GM12892 (cell line): ENCODE measurements at regions not wholly inside any gene's neighbourhood (a gene's known extent, or its start where the extent isn't known, plus 50 kb on each side); places are given as distances from the start of the nearest gene placed in this dataset.

ENCODE experiments used
- POLR2A ChIP-seq: IDR thresholded peaks from 2 replicates; pipeline ENCODE4 v1.6.1; 2011; ENCODE audit warnings: low read depth, low read length, control low read depth
- POLR2AphosphoS5 ChIP-seq: IDR thresholded peaks from 2 replicates; pipeline ENCODE4 v1.6.1; 2011; ENCODE audit warnings: low read depth, low read length, control low read depth
- TAF1 ChIP-seq: IDR thresholded peaks from 2 replicates; pipeline ENCODE4 v1.6.1; 2011; ENCODE audit warnings: low read depth, mild to moderate bottlenecking, control low read depth, low read length, borderline replicate concordance

- no peak for TF ChIP-seq POLR2AphosphoS5
- TF ChIP-seq POLR2A: no peak
- no peak for TF ChIP-seq TAF1
Observed at GRCh38 chr4:138904793-138905192, 110.8 kb upstream of the NOCT start.
